ENCODE measurements at regions not wholly inside any gene's neighbourhood (a gene's known extent, or its start where the extent isn't known, plus 50 kb on each side); places are given as distances from the start of the nearest gene placed in this dataset.

- TF ChIP-seq ZBTB20 (tag by site-specific recombination; IDR thresholded peaks at IDR 0.05) (no peak), ZNF707 (tag by site-specific recombination; IDR thresholded peaks at IDR 0.05) (no peak), CTCF (tag by site-specific recombination; IDR thresholded peaks at IDR 0.05) (no peak), ZNF423 (tag by site-specific recombination; IDR thresholded peaks at IDR 0.05) (no peak), BCL11A (tag by site-specific recombination; IDR thresholded peaks at IDR 0.05; ENCODE audit: low read depth) (no peak), BCL6B (tag by site-specific recombination; IDR thresholded peaks at IDR 0.05) (no peak), FEZF1 (tag by site-specific recombination; IDR thresholded peaks at IDR 0.05) (no peak)
These were observed 1891.0 kb upstream of the FLRT2 start for GRCh38 chr14:83638748-83639504.
